GM21723 (cell line): ENCODE measurements at regions not wholly inside any gene's neighbourhood (a gene's known extent, or its start where the extent isn't known, plus 50 kb on each side); places are given as distances from the start of the nearest gene placed in this dataset.

Experiments
- ATAC-seq: cut with Tn5 transposase; IDR thresholded peaks from one replicate; pipeline ENCODE4 v1.9.1; 2021; ENCODE audit warnings: mild to moderate bottlenecking, moderate library complexity; ENCODE audit not compliant: unreplicated experiment

GRCh38 chr18:6465281-6465680 is 50.6 kb upstream of the L3MBTL4 start:
- ATAC-seq: no peak

- no peak for ATAC-seq
Measured at GRCh38 chr18:6476190-6476589, 61.5 kb upstream of the L3MBTL4 start.

- ATAC-seq: no peak
Measured at GRCh38 chr18:6476880-6477279, 62.2 kb upstream of the L3MBTL4 start.

- ATAC-seq: no peak
Measured at GRCh38 chr18:6478121-6478520, 63.4 kb upstream of the L3MBTL4 start.

GRCh38 chr18:6479699-6480098 is 65.0 kb upstream of the L3MBTL4 start:
- no peak for ATAC-seq

GRCh38 chr18:6482198-6482977 is 67.7 kb upstream of the L3MBTL4 start:
- no peak for ATAC-seq

- ATAC-seq: no peak
Measured at GRCh38 chr18:6484659-6485058, 69.9 kb upstream of the L3MBTL4 start.

GRCh38 chr18:6486313-6486712 is 71.6 kb upstream of the L3MBTL4 start:
- ATAC-seq: no peak

GRCh38 chr18:6486764-6487426 is 72.2 kb upstream of the L3MBTL4 start:
- no peak for ATAC-seq

GRCh38 chr18:6487968-6488367 is 73.3 kb upstream of the L3MBTL4 start:
- no peak for ATAC-seq

GRCh38 chr18:6488956-6489355 is 74.2 kb upstream of the L3MBTL4 start:
- no peak for ATAC-seq

GRCh38 chr18:6489977-6490376 is 75.3 kb upstream of the L3MBTL4 start:
- ATAC-seq: no peak

- no peak for ATAC-seq
Measured at GRCh38 chr18:6493194-6493593, 78.5 kb upstream of the L3MBTL4 start.

- ATAC-seq: no peak
Measured at GRCh38 chr18:6495536-6495935, 80.8 kb upstream of the L3MBTL4 start.

- ATAC-seq: no peak
Measured at GRCh38 chr18:6497543-6497942, 82.8 kb upstream of the L3MBTL4 start.

- no peak for ATAC-seq
Measured at GRCh38 chr18:6498289-6498856, 83.7 kb upstream of the L3MBTL4 start.

GRCh38 chr18:6504605-6505497 is 90.1 kb upstream of the L3MBTL4 start:
- ATAC-seq: no peak

- ATAC-seq: no peak
Measured at GRCh38 chr18:6505498-6505875, 90.8 kb upstream of the L3MBTL4 start.

- ATAC-seq: no peak
Measured at GRCh38 chr18:6509417-6509816, 94.7 kb upstream of the L3MBTL4 start.

GRCh38 chr18:6509832-6510231 is 95.1 kb upstream of the L3MBTL4 start:
- no peak for ATAC-seq

- ATAC-seq: no peak
Measured at GRCh38 chr18:6520901-6521300, 106.2 kb upstream of the L3MBTL4 start.
